ENCODE measurements at regions not wholly inside any gene's neighbourhood (a gene's known extent, or its start where the extent isn't known, plus 50 kb on each side); places are given as distances from the start of the nearest gene placed in this dataset.

- no peak for DNase-seq
These were observed 328.8 kb upstream of the GATB start for GRCh38 chr4:152089584-152089983.

GRCh38 chr4:152087335-152087734, 326.5 kb upstream of the GATB start:
- DNase-seq = no peak

- DNase-seq = no peak
These were observed 324.9 kb upstream of the GATB start for GRCh38 chr4:152085657-152086056.

GRCh38 chr4:152083338-152083737, 322.5 kb upstream of the GATB start:
- DNase-seq = no peak

- DNase-seq = no peak
These were observed 320.2 kb upstream of the GATB start for GRCh38 chr4:152081024-152081423.

- no peak for DNase-seq
These were observed 318.9 kb upstream of the GATB start for GRCh38 chr4:152079543-152080293.

GRCh38 chr4:152079079-152079478, 318.3 kb upstream of the GATB start:
- no peak for DNase-seq

- DNase-seq = no peak
These were observed 316.8 kb upstream of the GATB start for GRCh38 chr4:152077582-152077981.

- no peak for DNase-seq
These were observed 314.6 kb upstream of the GATB start for GRCh38 chr4:152075253-152075928.

GRCh38 chr4:152074573-152074972, 313.8 kb upstream of the GATB start:
- no peak for DNase-seq

GRCh38 chr4:152074088-152074437, 313.3 kb upstream of the GATB start:
- no peak for DNase-seq

- no peak for DNase-seq
These were observed 312.7 kb upstream of the GATB start for GRCh38 chr4:152073351-152074087.

- DNase-seq = no peak
These were observed 312.1 kb upstream of the GATB start for GRCh38 chr4:152072906-152073305.

- DNase-seq = no peak
These were observed 311.2 kb upstream of the GATB start for GRCh38 chr4:152072001-152072485.

- DNase-seq = no peak
These were observed 310.0 kb upstream of the GATB start for GRCh38 chr4:152070854-152071253.

- no peak for DNase-seq
These were observed 308.1 kb upstream of the GATB start for GRCh38 chr4:152068866-152069265.

GRCh38 chr4:152065545-152065944, 304.7 kb upstream of the GATB start:
- DNase-seq = no peak

- DNase-seq = no peak
These were observed 303.9 kb upstream of the GATB start for GRCh38 chr4:152064753-152065152.

- DNase-seq = no peak
These were observed 303.5 kb upstream of the GATB start for GRCh38 chr4:152064282-152064681.

GRCh38 chr4:152063621-152064240, 302.9 kb upstream of the GATB start:
- DNase-seq = no peak

GRCh38 chr4:152062936-152063620, 302.3 kb upstream of the GATB start:
- no peak for DNase-seq

- DNase-seq = no peak
These were observed 293.9 kb upstream of the GATB start for GRCh38 chr4:152054731-152055130.
